ENCODE measurements at regions not wholly inside any gene's neighbourhood (a gene's known extent, or its start where the extent isn't known, plus 50 kb on each side); places are given as distances from the start of the nearest gene placed in this dataset.

- no peak for DNase-seq (ENCODE audit: low read depth)
Measured at GRCh38 chr7:96408881-96409280, 87.0 kb upstream of the SLC25A13 start.

- no peak for DNase-seq (ENCODE audit: low read depth)
Measured at GRCh38 chr7:96407427-96407826, 85.5 kb upstream of the SLC25A13 start.

- no peak for DNase-seq (ENCODE audit: low read depth)
Measured at GRCh38 chr7:96402913-96403312, 81.0 kb upstream of the SLC25A13 start.

GRCh38 chr7:96401200-96401599 is 79.3 kb upstream of the SLC25A13 start:
- no peak for DNase-seq (ENCODE audit: low read depth)

- DNase-seq (ENCODE audit: low read depth), result no peak
Measured at GRCh38 chr7:96400518-96400917, 78.6 kb upstream of the SLC25A13 start.

GRCh38 chr7:96400001-96400400 is 78.1 kb upstream of the SLC25A13 start:
- DNase-seq (ENCODE audit: low read depth), result no peak

GRCh38 chr7:96397936-96398598 is 76.2 kb upstream of the SLC25A13 start:
- DNase-seq (ENCODE audit: low read depth), result no peak

GRCh38 chr7:96388620-96389383 is 66.9 kb upstream of the SLC25A13 start:
- DNase-seq (ENCODE audit: low read depth), result no peak

GRCh38 chr7:96388166-96388565 is 66.3 kb upstream of the SLC25A13 start:
- DNase-seq (ENCODE audit: low read depth), result no peak

GRCh38 chr7:96380111-96380512 is 58.2 kb upstream of the SLC25A13 start:
- DNase-seq (ENCODE audit: low read depth), result no peak

- DNase-seq (ENCODE audit: low read depth), result no peak
Measured at GRCh38 chr7:96377399-96377798, 55.5 kb upstream of the SLC25A13 start.

All from stimulated activated CD8-positive, alpha-beta memory T cell treated with anti-CD3 and anti-CD28 coated beads, Interleukin-4, amount 100 ng/mL, for 24 hours (primary cell).